Neural progenitor cell (in vitro differentiated cells): ENCODE measurements at regions not wholly inside any gene's neighbourhood (a gene's known extent, or its start where the extent isn't known, plus 50 kb on each side); places are given as distances from the start of the nearest gene placed in this dataset.
"Not testable (repeated sequence)": the region's sequence is repeated elsewhere in the genome, so short reads cannot be mapped to it uniquely, and the experiment has no call there.

Experiments
- DNase-seq: peaks from one replicate; pipeline ENCODE4 v3.0.0-alpha.2; 2016; ENCODE audit warnings: low spot score
- H2AFZ ChIP-seq: fragments of 200-600 bp; sonication (generic); replicated peaks from 2 replicates; pipeline ENCODE4 v1.6.1; 2016; ENCODE audit warnings: antibody characterized with exemption
- H3F3A ChIP-seq: fragments of 200-600 bp; sonication (generic); 2 replicates; pipeline ENCODE4 v1.6.1; 2016; ENCODE audit warnings: antibody characterized with exemption, low read depth
- H3K27ac ChIP-seq: fragments of 200-600 bp; sonication (generic); 2 replicates; pipeline ENCODE4 v1.5.1; 2016; ENCODE audit warnings: mild to moderate bottlenecking
- H3K27me3 ChIP-seq: fragments of 200-600 bp; sonication (generic); 2 replicates; pipeline ENCODE4 v1.6.1; 2016; ENCODE audit warnings: mild to moderate bottlenecking, moderate library complexity
- H3K36me3 ChIP-seq: fragments of 200-600 bp; sonication (generic); 2 replicates; pipeline ENCODE4 v1.5.1; 2016
- H3K4me1 ChIP-seq: fragments of 200-600 bp; sonication (generic); 2 replicates; pipeline ENCODE4 v1.6.1; 2016; ENCODE audit warnings: mixed run types
- H3K4me2 ChIP-seq: fragments of 200-600 bp; sonication (generic); 2 replicates; pipeline ENCODE4 v1.6.1; 2016
- H3K4me3 ChIP-seq: fragments of 200-600 bp; sonication (generic); 2 replicates; pipeline ENCODE4 v1.5.1; 2016
- H3K79me2 ChIP-seq: fragments of 200-600 bp; sonication (generic); 2 replicates; pipeline ENCODE4 v1.6.1; 2016; ENCODE audit warnings: low read depth
- H3K9ac ChIP-seq: fragments of 200-600 bp; sonication (generic); 2 replicates; pipeline ENCODE4 v1.6.1; 2016
- H3K9me3 ChIP-seq: fragments of 200-600 bp; sonication (generic); 2 replicates; pipeline ENCODE4 v1.5.1; 2016; ENCODE audit warnings: low read depth
- H4K20me1 ChIP-seq: fragments of 200-600 bp; sonication (generic); 2 replicates; pipeline ENCODE4 v1.6.1; 2016; ENCODE audit warnings: low read depth
- H3K27ac Mint-ChIP-seq: 3 replicates; pipeline ENCODE4 v1.8.0; 2021; ENCODE audit warnings: mixed read lengths
- H3K27me3 Mint-ChIP-seq: 2 replicates; pipeline ENCODE4 v1.8.0; 2022; ENCODE audit warnings: low read depth, mild to moderate bottlenecking, inconsistent platforms, moderate library complexity, mixed read lengths; ENCODE audit not compliant: insufficient read depth
- H3K36me3 Mint-ChIP-seq: 3 replicates; pipeline ENCODE4 v1.8.0; 2021; ENCODE audit warnings: mixed read lengths
- H3K4me1 Mint-ChIP-seq: 3 replicates; pipeline ENCODE4 v1.8.0; 2021; ENCODE audit warnings: mixed read lengths
- H3K4me3 Mint-ChIP-seq: 3 replicates; pipeline ENCODE4 v1.8.0; 2021; ENCODE audit warnings: mild to moderate bottlenecking, moderate library complexity, mixed read lengths
- H3K9me3 Mint-ChIP-seq: 3 replicates; pipeline ENCODE4 v1.8.0; 2020; ENCODE audit warnings: mixed read lengths
- EZH2 ChIP-seq: fragments of 200-600 bp; sonication (generic); IDR thresholded peaks from 2 replicates; pipeline ENCODE4 v1.6.1; 2017; ENCODE audit warnings: antibody characterized with exemption, mild to moderate bottlenecking, moderate library complexity
- EZH2phosphoT487 ChIP-seq: fragments of 200-600 bp; sonication (generic); IDR thresholded peaks from 2 replicates; pipeline ENCODE4 v1.6.1; 2017; ENCODE audit warnings: antibody characterized with exemption
- TF ChIP-seq, protein P1 (sequence below): fragments of 200-600 bp; sonication (generic); IDR thresholded peaks from 2 replicates; pipeline ENCODE4 v1.5.1; 2017; ENCODE audit warnings: antibody characterized with exemption, mild to moderate bottlenecking

DNA sequence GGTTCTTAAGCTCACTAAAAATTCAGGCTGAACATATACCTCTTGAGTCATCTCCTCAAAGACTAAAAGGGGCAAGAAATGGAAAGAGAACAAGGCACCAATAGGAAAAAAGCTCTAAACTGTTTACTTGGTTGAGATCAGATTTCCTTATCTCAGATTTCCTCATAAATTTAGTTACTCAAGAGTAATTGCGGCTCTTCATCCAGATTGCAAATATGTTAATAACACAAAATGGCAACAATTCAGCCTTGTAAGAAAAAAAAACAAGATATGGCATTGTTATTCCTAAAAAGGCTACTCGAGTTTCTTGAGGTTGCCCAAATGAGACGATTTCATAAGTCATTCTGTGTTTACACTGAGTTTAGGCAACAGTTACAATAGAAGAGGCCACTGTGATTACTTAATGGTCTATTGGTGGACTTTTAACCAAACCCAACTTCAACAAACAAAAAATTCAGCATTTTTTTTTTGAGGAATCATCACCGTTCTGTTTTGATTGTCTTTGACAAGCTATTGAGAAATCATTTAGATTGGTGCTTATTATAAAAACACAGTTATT, 97.9 kb upstream of the PDHA1 start:
- Mint-ChIP-seq H3K9me3 (peaks cover 14% of the 10 kb centered on the region), H3K36me3 (no peaks in the 10 kb centered on the region), H3K27me3 (no peaks in the 10 kb centered on the region), H3K27ac (no peak overlapping the region), H3K4me1 (no peaks in the 10 kb centered on the region), H3K4me3 (no peak overlapping the region)
- Histone ChIP-seq H3F3A (no peaks in the 10 kb centered on the region), H3K4me1 (no peaks in the 10 kb centered on the region), H2AFZ (no peak overlapping the region), H3K9ac (no peak overlapping the region), H3K79me2 (no peaks in the 10 kb centered on the region), H3K27me3 (no peaks in the 10 kb centered on the region), H3K36me3 (no peaks in the 10 kb centered on the region), H3K9me3 (peaks cover 9% of the 10 kb centered on the region), H3K27ac (no peak overlapping the region), H3K4me3 (no peak overlapping the region), H3K4me2 (no peak overlapping the region), H4K20me1 (no peaks in the 10 kb centered on the region)
- TF ChIP-seq EZH2phosphoT487, result no peak
- TF ChIP-seq, protein P1, sequence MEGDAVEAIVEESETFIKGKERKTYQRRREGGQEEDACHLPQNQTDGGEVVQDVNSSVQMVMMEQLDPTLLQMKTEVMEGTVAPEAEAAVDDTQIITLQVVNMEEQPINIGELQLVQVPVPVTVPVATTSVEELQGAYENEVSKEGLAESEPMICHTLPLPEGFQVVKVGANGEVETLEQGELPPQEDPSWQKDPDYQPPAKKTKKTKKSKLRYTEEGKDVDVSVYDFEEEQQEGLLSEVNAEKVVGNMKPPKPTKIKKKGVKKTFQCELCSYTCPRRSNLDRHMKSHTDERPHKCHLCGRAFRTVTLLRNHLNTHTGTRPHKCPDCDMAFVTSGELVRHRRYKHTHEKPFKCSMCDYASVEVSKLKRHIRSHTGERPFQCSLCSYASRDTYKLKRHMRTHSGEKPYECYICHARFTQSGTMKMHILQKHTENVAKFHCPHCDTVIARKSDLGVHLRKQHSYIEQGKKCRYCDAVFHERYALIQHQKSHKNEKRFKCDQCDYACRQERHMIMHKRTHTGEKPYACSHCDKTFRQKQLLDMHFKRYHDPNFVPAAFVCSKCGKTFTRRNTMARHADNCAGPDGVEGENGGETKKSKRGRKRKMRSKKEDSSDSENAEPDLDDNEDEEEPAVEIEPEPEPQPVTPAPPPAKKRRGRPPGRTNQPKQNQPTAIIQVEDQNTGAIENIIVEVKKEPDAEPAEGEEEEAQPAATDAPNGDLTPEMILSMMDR, result no peak
- TF ChIP-seq EZH2, result no peak
- DNase-seq, result no peak

DNA sequence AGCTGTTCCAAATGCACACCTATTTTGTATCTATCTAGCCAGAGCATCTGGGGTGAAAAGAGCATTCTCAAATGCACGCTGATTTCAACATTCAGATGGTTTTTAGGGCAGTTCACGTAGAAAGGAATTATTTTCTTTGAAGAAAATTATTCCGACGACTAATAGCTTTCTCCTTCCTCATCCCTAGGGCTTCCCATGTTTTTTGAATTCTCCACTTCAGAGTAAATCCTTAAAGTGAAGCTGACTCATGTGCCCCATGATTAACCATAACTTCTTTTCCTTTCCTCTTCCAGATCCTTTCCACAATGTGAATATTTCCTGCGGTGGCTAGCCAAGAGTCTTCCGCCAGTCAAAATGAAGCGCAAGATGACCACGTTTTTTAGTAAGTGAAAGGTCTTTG, 86.7 kb upstream of the PDHA1 start:
- no peaks in the 10 kb centered on the region for H3K36me3 Mint-ChIP-seq
- Histone ChIP-seq H3K9ac (no peak overlapping the region), H3K36me3 (no peaks in the 10 kb centered on the region), H4K20me1 (no peaks in the 10 kb centered on the region), H3F3A (no peaks in the 10 kb centered on the region), H3K9me3 (peaks cover 7% of the 10 kb centered on the region), H3K4me2 (no peak overlapping the region), H3K79me2 (no peaks in the 10 kb centered on the region), H2AFZ (no peak overlapping the region), H3K27me3 (no peaks in the 10 kb centered on the region), H3K27ac (no peak overlapping the region), H3K4me3 (no peak overlapping the region), H3K4me1 (no peaks in the 10 kb centered on the region)
- no peak overlapping the region for H3K27ac Mint-ChIP-seq
- peaks cover 16% of the 10 kb centered on the region for H3K9me3 Mint-ChIP-seq
- no peak for DNase-seq
- no peaks in the 10 kb centered on the region for H3K4me1 Mint-ChIP-seq
- H3K4me3 Mint-ChIP-seq, result no peak overlapping the region
- TF ChIP-seq EZH2 (no peak), EZH2phosphoT487 (no peak)
- TF ChIP-seq, protein P1, result no peak
- H3K27me3 Mint-ChIP-seq, result peaks cover 7% of the 10 kb centered on the region

DNA sequence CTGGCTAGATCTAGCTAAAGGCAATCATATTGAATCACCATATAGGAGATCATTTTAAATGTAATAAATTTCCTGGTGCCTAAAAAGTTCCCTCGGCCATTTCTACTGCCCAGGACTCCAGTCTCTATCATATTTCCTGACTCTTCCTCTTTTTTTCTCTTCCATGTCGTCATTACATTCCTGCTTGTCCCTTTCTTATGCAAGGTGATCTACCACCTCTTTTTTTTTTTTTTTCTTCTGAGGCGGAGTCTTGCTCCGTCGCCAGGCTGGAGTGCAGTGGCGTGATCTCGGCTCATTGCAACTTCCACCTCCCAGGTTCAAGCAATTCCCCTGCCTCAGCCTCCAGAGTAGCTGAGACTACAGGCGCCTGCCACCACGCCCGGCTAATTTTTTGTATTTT, 82.7 kb upstream of the PDHA1 start:
- H3K9me3 ChIP-seq, result not testable (repeated sequence)

GRCh38 chrX:19270727-19271126, 73.0 kb upstream of the PDHA1 start:
- H3K4me3 ChIP-seq, result no peak overlapping the region
- Mint-ChIP-seq H3K4me1 (no peaks in the 10 kb centered on the region), H3K36me3 (no peaks in the 10 kb centered on the region), H3K27ac (no peak overlapping the region), H3K9me3 (peaks cover 5% of the 10 kb centered on the region), H3K4me3 (no peak overlapping the region), H3K27me3 (peaks cover 6% of the 10 kb centered on the region)
- H3K9me3 ChIP-seq, result peaks cover 9% of the 10 kb centered on the region
- no peaks in the 10 kb centered on the region for H3K4me1 ChIP-seq
- no peak for DNase-seq
- no peak overlapping the region for H3K4me2 ChIP-seq
- no peaks in the 10 kb centered on the region for H4K20me1 ChIP-seq
- H3K36me3 ChIP-seq, result no peaks in the 10 kb centered on the region
- no peak overlapping the region for H3K27ac ChIP-seq
- H3F3A ChIP-seq, result no peaks in the 10 kb centered on the region
- no peak overlapping the region for H2AFZ ChIP-seq
- H3K9ac ChIP-seq, result no peak overlapping the region
- TF ChIP-seq EZH2phosphoT487 (no peak), EZH2 (no peak)
- TF ChIP-seq, protein P1, result no peak
- H3K79me2 ChIP-seq, result no peaks in the 10 kb centered on the region
- H3K27me3 ChIP-seq, result no peaks in the 10 kb centered on the region

More for the DNA sequence above, 82.7 kb upstream of the PDHA1 start:
- not testable (repeated sequence) for H4K20me1 ChIP-seq, H3K27me3 ChIP-seq, H3K36me3 ChIP-seq, H3K27ac ChIP-seq, H3K79me2 ChIP-seq, H3K27me3 Mint-ChIP-seq, H3K27ac Mint-ChIP-seq, H3K4me2 ChIP-seq, H3K9ac ChIP-seq, H3K36me3 Mint-ChIP-seq, H3K4me3 Mint-ChIP-seq, H2AFZ ChIP-seq, H3K4me1 Mint-ChIP-seq, H3K4me1 ChIP-seq, H3K9me3 Mint-ChIP-seq, DNase-seq, H3F3A ChIP-seq, H3K4me3 ChIP-seq
